ENCODE measurements at regions not wholly inside any gene's neighbourhood (a gene's known extent, or its start where the extent isn't known, plus 50 kb on each side); places are given as distances from the start of the nearest gene placed in this dataset.
A peak's percentile ranks its signal among the peaks of the same experiment; 100 is the strongest.

DNA sequence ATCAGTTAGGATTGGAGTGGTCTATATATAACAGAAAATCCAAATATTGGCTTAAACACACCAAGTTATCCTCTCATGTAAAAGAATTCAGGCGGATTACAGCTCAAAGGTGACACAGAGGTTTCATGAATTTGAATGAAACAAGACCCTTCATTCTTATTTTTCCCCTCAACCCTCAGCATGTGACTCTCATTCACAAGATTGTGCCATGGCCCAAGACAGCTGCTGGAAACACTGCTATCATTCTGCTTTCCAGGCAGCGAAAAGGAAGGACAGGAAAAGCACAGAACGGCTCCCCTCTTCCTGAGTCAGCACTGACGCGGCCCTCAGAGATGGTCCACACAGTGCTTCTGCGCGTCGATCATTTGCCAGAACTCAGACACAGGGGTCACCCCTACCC, 891.0 kb upstream of the FRG1 start:
- Histone ChIP-seq H2AK5ac (ENCODE audit: low read length, severe bottlenecking) (peak overlapping the region; percentile 78), H3K27ac (ENCODE audit: low read length, poor library complexity, severe bottlenecking) (no peak overlapping the region), H4K8ac (ENCODE audit: low read length) (peak overlapping the region; percentile 75), H3K36me3 (ENCODE audit: control insufficient read depth in 1 of 2, insufficient read depth in 2 of 2, low read depth in 1 of 2, low read length in 2 of 2) (no peaks in the 10 kb centered on the region), H3K9ac (ENCODE audit: low read length) (no peak overlapping the region), H2AFZ (ENCODE audit: low read depth, low read length) (no peak overlapping the region), H3K9me3 (ENCODE audit: control insufficient read depth, low read length) (no peaks in the 10 kb centered on the region), H3K18ac (ENCODE audit: low read depth in 1 of 2, low read length in 2 of 2) (peak overlapping the region; percentile 43 to 78), H3K14ac (ENCODE audit: low read length in 2 of 2) (no peak overlapping the region), H4K91ac (ENCODE audit: low read length) (no peak overlapping the region), H2BK5ac (ENCODE audit: low read depth, low read length, poor library complexity, severe bottlenecking) (no peak overlapping the region), H3K27me3 (ENCODE audit: control insufficient read depth in 1 of 2, insufficient read depth in 1 of 2, low read length in 2 of 2) (peaks cover 0 to 43% of the 10 kb centered on the region in 2 experiments), H3K4me2 (ENCODE audit: low read length, poor library complexity, severe bottlenecking) (no peak overlapping the region), H2BK120ac (ENCODE audit: low read depth, low read length) (no peak overlapping the region), H3K79me1 (replicated peaks; ENCODE audit: low read length, poor library complexity, severe bottlenecking) (no peaks in the 10 kb centered on the region), H2BK12ac (ENCODE audit: low read length in 2 of 2) (peak overlapping the region in 1 of 2 experiments; percentile 94), H2BK15ac (ENCODE audit: low read depth, poor library complexity, severe bottlenecking) (peak overlapping the region; percentile 80), H3K4me3 (ENCODE audit: insufficient read depth in 1 of 2, low read depth in 1 of 2, low read length in 2 of 2) (no peak overlapping the region), H3K4ac (ENCODE audit: low read depth in 1 of 2, low read length in 2 of 2) (no peak overlapping the region), H3K4me1 (ENCODE audit: control insufficient read depth, insufficient read depth, low read depth, low read length) (no peaks in the 10 kb centered on the region), H3K23ac (ENCODE audit: low read length in 2 of 2) (no peak overlapping the region)
- peak; percentile 6 for DNase-seq
- 64% methylated on average over 5 of the region's 8 CpGs for WGBS

DNA sequence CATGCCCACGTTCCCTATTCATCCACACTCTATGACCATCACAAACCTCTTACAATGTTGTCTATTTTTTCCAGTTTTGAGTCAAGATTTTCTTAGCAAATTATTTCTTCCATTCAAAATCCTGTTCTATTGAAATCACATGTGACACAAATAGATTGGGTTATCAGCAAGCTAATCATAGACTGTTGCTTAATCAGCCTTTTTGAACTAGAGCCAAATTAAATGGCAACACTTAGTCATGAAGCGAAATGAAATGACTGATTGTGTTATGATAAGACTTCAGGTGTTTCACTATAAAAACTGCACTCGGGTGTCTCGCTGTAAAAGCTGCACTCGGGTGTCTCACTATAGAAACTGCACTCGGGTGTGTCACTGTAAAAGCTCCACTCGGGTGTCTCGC, 890.0 kb upstream of the FRG1 start:
- Histone ChIP-seq H2BK12ac (ENCODE audit: low read length in 2 of 2) (no peak overlapping the region), H2BK5ac (ENCODE audit: low read depth, low read length, poor library complexity, severe bottlenecking) (no peak overlapping the region), H3K9me3 (ENCODE audit: control insufficient read depth, low read length) (no peaks in the 10 kb centered on the region), H3K4me1 (ENCODE audit: control insufficient read depth, insufficient read depth, low read depth, low read length) (peaks cover 2% of the 10 kb centered on the region), H3K36me3 (ENCODE audit: control insufficient read depth in 1 of 2, insufficient read depth in 2 of 2, low read depth in 1 of 2, low read length in 2 of 2) (no peaks in the 10 kb centered on the region), H3K18ac (ENCODE audit: low read depth in 1 of 2, low read length in 2 of 2) (no peak overlapping the region), H3K23ac (ENCODE audit: low read length in 2 of 2) (no peak overlapping the region), H3K9ac (ENCODE audit: low read length) (no peak overlapping the region), H3K4ac (ENCODE audit: low read depth in 1 of 2, low read length in 2 of 2) (no peak overlapping the region), H3K14ac (ENCODE audit: low read length in 2 of 2) (no peak overlapping the region), H3K4me2 (ENCODE audit: low read length, poor library complexity, severe bottlenecking) (no peak overlapping the region), H3K27ac (ENCODE audit: low read length, poor library complexity, severe bottlenecking) (no peak overlapping the region), H3K27me3 (ENCODE audit: control insufficient read depth in 1 of 2, insufficient read depth in 1 of 2, low read length in 2 of 2) (peaks cover 0 to 53% of the 10 kb centered on the region in 2 experiments), H3K4me3 (ENCODE audit: insufficient read depth in 1 of 2, low read depth in 1 of 2, low read length in 2 of 2) (peak overlapping the region in 1 of 2 experiments; percentile 71), H3K79me1 (replicated peaks; ENCODE audit: low read length, poor library complexity, severe bottlenecking) (no peaks in the 10 kb centered on the region), H4K91ac (ENCODE audit: low read length) (no peak overlapping the region), H4K8ac (ENCODE audit: low read length) (no peak overlapping the region), H2AFZ (ENCODE audit: low read depth, low read length) (no peak overlapping the region), H2BK15ac (ENCODE audit: low read depth, poor library complexity, severe bottlenecking) (no peak overlapping the region), H2BK120ac (ENCODE audit: low read depth, low read length) (no peak overlapping the region), H2AK5ac (ENCODE audit: low read length, severe bottlenecking) (no peak overlapping the region)
- WGBS = 91% methylated on average over 8 of the region's 8 CpGs
- no peak for DNase-seq

DNA sequence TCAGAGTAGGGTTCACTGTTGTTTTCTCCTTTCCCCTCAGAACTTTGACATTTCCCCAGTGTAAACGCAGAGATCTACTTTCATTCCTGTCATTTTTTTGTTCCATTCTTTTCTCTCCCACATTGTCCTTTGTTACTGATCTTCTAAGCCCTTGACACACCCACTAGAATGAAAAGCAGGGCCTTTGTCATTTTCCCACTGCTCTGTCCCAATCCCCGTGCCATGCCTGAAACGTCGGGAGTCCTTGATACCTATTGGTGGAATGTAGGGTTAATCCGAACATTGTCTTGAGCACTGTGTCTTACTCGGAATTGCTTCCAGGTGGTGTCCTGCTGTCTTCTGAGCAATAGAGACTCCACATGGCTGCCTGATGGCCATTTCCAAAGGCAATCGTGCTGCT, 887.1 kb upstream of the FRG1 start:
- Histone ChIP-seq H2AFZ (ENCODE audit: low read depth, low read length) (no peak overlapping the region), H4K91ac (ENCODE audit: low read length) (peak overlapping the region; percentile 12), H3K4me2 (ENCODE audit: low read length, poor library complexity, severe bottlenecking) (no peak overlapping the region), H3K9me3 (ENCODE audit: control insufficient read depth, low read length) (no peaks in the 10 kb centered on the region), H2BK12ac (ENCODE audit: low read length in 2 of 2) (peak overlapping the region in 1 of 2 experiments; percentile 87), H2BK5ac (ENCODE audit: low read depth, low read length, poor library complexity, severe bottlenecking) (no peak overlapping the region), H3K4me3 (ENCODE audit: insufficient read depth in 1 of 2, low read depth in 1 of 2, low read length in 2 of 2) (no peak overlapping the region), H3K36me3 (ENCODE audit: control insufficient read depth in 1 of 2, insufficient read depth in 2 of 2, low read depth in 1 of 2, low read length in 2 of 2) (no peaks in the 10 kb centered on the region), H3K23ac (ENCODE audit: low read length in 2 of 2) (no peak overlapping the region), H3K9ac (ENCODE audit: low read length) (no peak overlapping the region), H3K79me1 (replicated peaks; ENCODE audit: low read length, poor library complexity, severe bottlenecking) (no peaks in the 10 kb centered on the region), H2BK15ac (ENCODE audit: low read depth, poor library complexity, severe bottlenecking) (no peak overlapping the region), H4K8ac (ENCODE audit: low read length) (peak overlapping the region; percentile 50), H3K18ac (ENCODE audit: low read depth in 1 of 2, low read length in 2 of 2) (no peak overlapping the region), H3K4me1 (ENCODE audit: control insufficient read depth, insufficient read depth, low read depth, low read length) (peaks cover 2% of the 10 kb centered on the region), H2BK120ac (ENCODE audit: low read depth, low read length) (no peak overlapping the region), H3K14ac (ENCODE audit: low read length in 2 of 2) (no peak overlapping the region), H3K27me3 (ENCODE audit: control insufficient read depth in 1 of 2, insufficient read depth in 1 of 2, low read length in 2 of 2) (peaks cover 0 to 80% of the 10 kb centered on the region in 2 experiments), H2AK5ac (ENCODE audit: low read length, severe bottlenecking) (no peak overlapping the region), H3K27ac (ENCODE audit: low read length, poor library complexity, severe bottlenecking) (no peak overlapping the region), H3K4ac (ENCODE audit: low read depth in 1 of 2, low read length in 2 of 2) (no peak overlapping the region)
- WGBS = 94% methylated on average over 7 of the region's 7 CpGs
- no peak for DNase-seq

DNA sequence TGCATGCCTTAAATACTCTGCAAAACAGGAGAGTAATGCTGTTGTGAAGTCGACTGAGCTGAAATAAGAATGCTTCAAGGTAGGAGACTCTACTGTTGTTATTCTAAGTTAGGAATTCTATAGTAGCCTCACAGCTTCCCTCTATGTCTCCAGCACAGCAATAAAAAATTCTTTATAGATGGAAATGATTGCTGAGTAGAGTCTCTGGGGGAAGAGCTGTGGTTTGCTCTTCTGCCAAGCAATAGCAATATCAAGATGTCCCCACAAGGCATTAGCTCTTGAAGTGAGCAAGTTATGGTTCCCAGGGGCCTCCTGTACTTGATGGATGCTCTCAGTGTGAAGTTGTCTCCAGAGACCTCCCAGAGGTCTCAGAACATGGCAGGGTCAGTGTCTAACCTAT, 880.6 kb upstream of the FRG1 start:
- H2AFZ ChIP-seq (ENCODE audit: low read depth, low read length) = no peak overlapping the region
- DNase-seq = peak; percentile 33
- no peak overlapping the region for H3K14ac ChIP-seq (ENCODE audit: low read length in 2 of 2)
- H3K4ac ChIP-seq (ENCODE audit: low read depth in 1 of 2, low read length in 2 of 2) = no peak overlapping the region
- peak overlapping the region in 1 of 2 experiments; percentile 30 for H3K18ac ChIP-seq (ENCODE audit: low read depth in 1 of 2, low read length in 2 of 2)
- no peak overlapping the region for H3K4me2 ChIP-seq (ENCODE audit: low read length, poor library complexity, severe bottlenecking)
- H2BK12ac ChIP-seq (ENCODE audit: low read length in 2 of 2) = no peak overlapping the region
- no CpG with 5 or more reads among the region's 1 CpG for WGBS
- H3K4me1 ChIP-seq (ENCODE audit: control insufficient read depth, insufficient read depth, low read depth, low read length) = peaks cover 2% of the 10 kb centered on the region
- H3K27me3 ChIP-seq (ENCODE audit: control insufficient read depth in 1 of 2, insufficient read depth in 1 of 2, low read length in 2 of 2) = peaks cover 0 to 83% of the 10 kb centered on the region in 2 experiments
- peaks cover 37% of the 10 kb centered on the region for H3K9me3 ChIP-seq (ENCODE audit: control insufficient read depth, low read length)
- H2BK5ac ChIP-seq (ENCODE audit: low read depth, low read length, poor library complexity, severe bottlenecking) = no peak overlapping the region
- H2BK15ac ChIP-seq (ENCODE audit: low read depth, poor library complexity, severe bottlenecking) = no peak overlapping the region
- H3K23ac ChIP-seq (ENCODE audit: low read length in 2 of 2) = no peak overlapping the region
- no peak overlapping the region for H3K27ac ChIP-seq (ENCODE audit: low read length, poor library complexity, severe bottlenecking)
- no peaks in the 10 kb centered on the region for H3K79me1 ChIP-seq (replicated peaks; ENCODE audit: low read length, poor library complexity, severe bottlenecking)
- no peak overlapping the region for H3K4me3 ChIP-seq (ENCODE audit: insufficient read depth in 1 of 2, low read depth in 1 of 2, low read length in 2 of 2)
- H3K36me3 ChIP-seq (ENCODE audit: control insufficient read depth in 1 of 2, insufficient read depth in 2 of 2, low read depth in 1 of 2, low read length in 2 of 2) = no peaks in the 10 kb centered on the region
- H4K8ac ChIP-seq (ENCODE audit: low read length) = no peak overlapping the region
- H4K91ac ChIP-seq (ENCODE audit: low read length) = no peak overlapping the region
- H2BK120ac ChIP-seq (ENCODE audit: low read depth, low read length) = no peak overlapping the region
- H2AK5ac ChIP-seq (ENCODE audit: low read length, severe bottlenecking) = no peak overlapping the region
- no peak overlapping the region for H3K9ac ChIP-seq (ENCODE audit: low read length)
